ENCODE measurements at regions not wholly inside any gene's neighbourhood (a gene's known extent, or its start where the extent isn't known, plus 50 kb on each side); places are given as distances from the start of the nearest gene placed in this dataset.

GRCh38 chr3:94431876-94432570, 369.2 kb downstream of the NSUN3 start:
- TF ChIP-seq CTCF (IDR thresholded peaks at IDR 0.05) (no peak), RELA (CRISPR knock-in tag; IDR thresholded peaks at IDR 0.05; ENCODE audit: borderline replicate concordance) (no peak), ZNF512 (CRISPR knock-in tag; IDR thresholded peaks at IDR 0.05; ENCODE audit: borderline replicate concordance) (no peak), GABPB1 (CRISPR knock-in tag; IDR thresholded peaks at IDR 0.05) (no peak), STAT6 (CRISPR knock-in tag; conservative IDR thresholded peaks at IDR 0.05; ENCODE audit: low read depth) (no peak), IRF1 (CRISPR knock-in tag; IDR thresholded peaks at IDR 0.05) (no peak), MAX (CRISPR knock-in tag; IDR thresholded peaks at IDR 0.05) (no peak), E2F4 (CRISPR knock-in tag; IDR thresholded peaks at IDR 0.05; ENCODE audit: borderline replicate concordance, low read depth) (no peak), OVOL2 (CRISPR knock-in tag; IDR thresholded peaks at IDR 0.05; ENCODE audit: borderline replicate concordance) (no peak), MXD4 (CRISPR knock-in tag; IDR thresholded peaks at IDR 0.05; ENCODE audit: borderline replicate concordance) (no peak), ZNF423 (CRISPR knock-in tag; IDR thresholded peaks at IDR 0.05) (no peak), USF2 (CRISPR knock-in tag; IDR thresholded peaks at IDR 0.05) (no peak), IRF2 (CRISPR knock-in tag; IDR thresholded peaks at IDR 0.05; ENCODE audit: borderline replicate concordance, low read depth) (no peak), ZNF138 (CRISPR knock-in tag; conservative IDR thresholded peaks at IDR 0.05) (no peak)

Data from WTC11 (cell line).